NCI-H82 (cell line): ENCODE measurements at regions not wholly inside any gene's neighbourhood (a gene's known extent, or its start where the extent isn't known, plus 50 kb on each side); places are given as distances from the start of the nearest gene placed in this dataset.

ENCODE experiments used
- DNase-seq: peaks from one replicate; lab custom pipeline; 2025; lab: John Stamatoyannopoulos, UW

DNA sequence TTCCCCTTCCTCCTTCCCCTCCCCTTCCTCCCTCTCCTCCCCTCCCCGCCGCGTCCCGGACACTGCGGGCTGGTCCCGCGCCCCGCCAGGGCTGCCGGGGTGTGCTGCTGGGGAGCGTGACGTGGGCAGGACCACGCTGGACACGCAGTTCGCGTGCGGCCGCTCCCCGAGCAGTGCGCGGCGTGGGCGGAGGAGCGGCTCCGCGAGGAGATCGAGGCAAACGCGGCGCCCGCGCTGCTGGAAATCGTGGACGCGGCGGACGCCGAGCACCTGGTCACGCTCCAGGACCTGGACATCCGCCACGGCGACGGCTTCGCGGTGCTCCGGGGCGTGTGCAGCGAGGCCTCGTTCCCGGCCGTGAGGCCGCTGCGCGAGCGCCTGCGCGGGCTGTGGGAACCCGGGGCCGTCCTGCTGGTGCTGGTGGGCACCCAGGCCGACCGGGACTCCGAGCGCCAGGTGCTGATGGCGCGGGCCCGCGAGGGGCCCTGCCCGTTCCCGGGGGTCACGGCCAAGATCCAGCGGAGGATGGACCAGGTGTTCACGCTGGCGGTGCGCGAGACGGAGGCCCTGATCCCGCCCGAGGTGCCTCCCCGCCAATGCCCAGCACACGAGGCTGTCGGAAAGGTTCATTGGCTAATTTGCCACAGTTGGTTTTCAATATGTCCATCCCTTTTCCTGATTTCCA, 84.3 kb downstream of the TNFAIP2 start:
- no peak for DNase-seq

- no peak for DNase-seq
Measured at GRCh38 chr14:103209054-103209453, 85.8 kb downstream of the TNFAIP2 start.

DNA sequence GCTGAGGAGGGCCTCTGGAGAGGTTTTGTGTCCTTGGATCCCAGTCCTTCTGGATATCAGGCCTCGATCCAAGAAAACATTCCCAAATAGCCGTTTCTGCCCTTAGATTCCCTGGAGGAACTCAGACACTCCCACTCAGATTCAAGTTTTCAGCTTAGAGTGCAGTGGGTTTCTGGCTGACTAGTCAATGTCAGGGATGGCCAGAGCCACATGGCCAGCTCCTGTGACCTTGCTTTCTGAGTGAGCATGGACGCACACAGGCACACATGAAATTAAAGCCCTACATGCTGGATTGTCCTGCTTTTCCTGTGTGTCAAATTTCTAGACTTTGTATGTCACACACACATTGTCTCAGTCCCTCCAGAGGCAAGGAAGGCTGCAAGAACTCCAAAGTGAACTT, 86.2 kb downstream of the TNFAIP2 start:
- DNase-seq = no peak

GRCh38 chr14:103213331-103213730, 90.1 kb downstream of the TNFAIP2 start:
- no peak for DNase-seq

- DNase-seq = no peak
Measured at GRCh38 chr14:103214461-103214958, 91.2 kb downstream of the TNFAIP2 start.

DNA sequence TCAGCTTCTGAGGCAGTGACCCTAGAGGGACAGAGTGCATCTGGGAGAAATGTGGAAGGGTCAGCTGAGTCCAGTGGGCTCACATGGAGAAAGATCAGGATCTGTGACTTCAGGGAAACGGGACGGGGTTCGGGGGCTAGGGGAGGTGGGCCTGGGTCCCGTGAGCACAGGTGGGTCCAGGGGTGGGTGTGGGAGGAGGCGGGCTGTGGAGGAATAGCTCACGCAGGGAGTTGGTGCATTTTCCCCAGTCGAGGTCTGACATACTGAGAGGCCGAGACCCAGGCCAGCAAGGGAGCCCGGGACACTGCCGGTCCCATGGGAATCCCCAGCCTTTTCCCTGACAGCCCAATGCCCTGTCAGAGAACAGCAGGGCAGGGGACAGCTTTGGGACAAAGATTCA, 93.1 kb downstream of the TNFAIP2 start:
- no peak for DNase-seq

GRCh38 chr14:103216857-103217256, 93.6 kb downstream of the TNFAIP2 start:
- DNase-seq = no peak

DNA sequence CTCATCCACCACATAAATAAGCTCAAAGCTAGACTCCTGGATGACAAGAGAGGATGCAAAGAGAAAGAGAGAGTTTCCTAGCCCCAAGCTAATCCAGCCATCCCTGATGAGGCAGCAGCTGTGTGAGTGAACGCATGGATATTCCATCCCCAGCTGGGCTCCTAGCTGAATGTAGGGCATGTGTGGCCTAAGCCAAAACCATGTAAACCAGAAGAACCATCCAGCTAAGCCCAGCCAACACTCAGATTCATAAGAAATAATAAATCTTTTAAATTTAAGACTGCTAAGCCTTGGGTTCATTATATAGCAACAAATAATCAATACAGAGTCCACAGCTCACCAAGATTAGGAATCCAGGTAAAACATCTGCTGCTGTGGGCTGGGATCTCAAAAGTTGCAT, 94.3 kb downstream of the TNFAIP2 start:
- no peak for DNase-seq

DNA sequence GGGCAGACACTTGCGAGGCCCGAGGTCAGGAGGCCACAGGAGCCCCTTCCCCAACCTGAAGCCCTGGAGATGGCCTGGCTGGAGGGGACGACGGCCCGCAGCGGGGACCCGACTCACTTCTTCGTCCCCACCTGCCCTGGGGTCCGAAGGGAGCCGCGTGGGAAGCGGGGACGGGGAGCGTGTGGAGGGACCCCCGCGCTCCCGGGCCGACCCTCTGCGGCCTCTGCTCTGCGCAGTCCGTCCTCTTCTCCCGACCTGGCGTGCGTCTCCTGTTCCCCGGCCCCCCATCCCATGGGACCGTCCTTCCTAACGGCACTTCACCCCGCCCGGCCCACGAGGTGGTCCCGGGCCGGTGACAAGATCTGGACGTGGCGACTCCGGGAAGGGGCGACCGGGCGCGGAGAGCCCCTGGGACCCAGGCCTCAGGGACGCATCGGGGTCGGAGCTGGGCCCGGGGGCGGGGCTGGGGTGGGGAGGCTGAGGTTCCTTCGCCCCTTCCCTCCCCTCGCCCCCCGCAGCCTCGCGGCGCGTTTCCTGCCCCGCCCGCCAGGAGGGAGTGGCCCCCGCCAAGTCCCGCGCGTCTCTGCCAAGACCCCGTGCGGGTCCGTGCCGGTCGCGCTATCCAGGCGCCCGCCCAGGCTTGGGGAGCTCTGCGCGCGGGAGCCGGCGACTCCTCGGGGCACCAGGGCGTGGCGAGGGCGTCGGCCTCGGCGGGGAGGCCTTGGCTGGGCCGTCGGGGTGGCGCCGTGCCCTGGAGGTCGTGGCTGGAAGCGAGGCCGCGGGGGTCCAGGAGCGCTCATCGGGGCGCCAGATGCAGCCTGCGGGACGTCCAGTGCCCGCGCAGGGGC, 97.1 kb downstream of the TNFAIP2 start:
- no peak for DNase-seq

DNA sequence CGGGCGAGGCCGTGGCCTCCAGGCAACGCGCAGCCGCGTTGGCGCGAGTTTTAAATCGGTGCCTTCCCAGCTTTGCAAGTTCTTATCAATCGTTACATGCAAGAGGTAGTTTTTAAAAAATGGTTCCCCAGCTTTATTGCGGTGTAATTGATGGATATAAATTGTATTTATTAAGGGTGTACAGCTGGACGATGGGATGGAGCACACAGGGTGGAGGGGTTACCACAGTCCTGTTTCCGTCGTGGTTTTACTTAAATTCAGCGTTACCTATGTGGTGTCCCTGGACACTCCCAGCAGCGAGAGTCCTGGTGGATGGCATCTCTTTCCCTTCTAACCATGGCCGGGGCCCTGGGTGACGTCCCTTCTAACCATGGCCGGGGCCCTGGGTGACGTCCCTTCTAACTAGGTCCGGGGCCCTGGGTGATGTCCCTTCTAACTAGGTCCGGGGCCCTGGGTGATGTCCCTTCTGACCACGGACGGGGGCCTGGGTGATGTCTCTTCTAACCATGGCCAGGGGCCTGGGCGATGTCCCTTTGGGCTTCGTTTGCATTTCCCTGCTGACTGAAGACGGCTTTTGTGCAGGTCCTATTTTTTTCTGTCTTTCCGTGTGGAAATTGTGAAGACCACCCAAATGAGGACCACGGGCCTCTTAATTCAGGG, 97.9 kb downstream of the TNFAIP2 start:
- DNase-seq = no peak

- DNase-seq = no peak
Measured at GRCh38 chr14:103221781-103222358, 98.6 kb downstream of the TNFAIP2 start.

GRCh38 chr14:103223818-103224352, 100.6 kb downstream of the TNFAIP2 start:
- DNase-seq = peak; percentile 78

- DNase-seq = no peak
Measured at GRCh38 chr14:103225062-103225461, 101.8 kb downstream of the TNFAIP2 start.

- DNase-seq = no peak
Measured at GRCh38 chr14:103225476-103225875, 102.2 kb downstream of the TNFAIP2 start.

- DNase-seq = no peak
Measured at GRCh38 chr14:103227094-103227768, 104.0 kb downstream of the TNFAIP2 start.

DNA sequence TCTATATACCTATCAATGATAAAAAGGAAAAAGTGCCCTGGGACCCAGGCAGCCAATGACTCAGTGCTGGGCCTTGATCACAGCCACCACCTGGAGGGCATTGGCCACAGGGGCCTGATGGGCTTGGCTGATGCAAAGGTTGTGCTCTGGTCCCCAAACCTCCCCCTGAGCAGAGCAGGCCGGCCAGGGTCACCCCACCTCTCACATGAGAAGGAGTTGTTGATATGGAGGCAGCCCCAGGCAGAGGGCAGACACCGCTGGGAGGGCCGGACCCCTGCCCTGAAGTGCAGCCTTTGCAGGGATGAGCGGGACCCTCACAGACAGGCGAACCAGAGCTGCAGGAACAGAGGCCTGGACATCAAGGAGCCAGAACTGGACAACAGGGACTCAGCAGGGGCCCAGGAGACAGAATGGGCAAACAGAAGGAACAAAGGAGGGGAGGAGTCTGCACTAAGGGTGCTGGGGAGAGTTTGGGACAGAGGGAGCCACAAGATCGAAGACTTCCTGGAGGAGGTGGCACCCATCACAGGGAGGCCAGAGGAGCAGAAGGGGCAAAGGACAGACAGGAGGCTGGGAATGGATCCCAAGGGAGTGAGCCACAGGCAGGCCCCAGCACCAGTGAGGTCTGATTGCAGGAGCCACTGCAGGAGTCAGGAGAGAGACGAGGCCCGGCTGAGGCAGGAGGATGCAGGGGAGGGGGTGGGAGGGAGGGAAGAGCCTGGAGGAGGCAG, 105.0 kb downstream of the TNFAIP2 start:
- DNase-seq = no peak

DNA sequence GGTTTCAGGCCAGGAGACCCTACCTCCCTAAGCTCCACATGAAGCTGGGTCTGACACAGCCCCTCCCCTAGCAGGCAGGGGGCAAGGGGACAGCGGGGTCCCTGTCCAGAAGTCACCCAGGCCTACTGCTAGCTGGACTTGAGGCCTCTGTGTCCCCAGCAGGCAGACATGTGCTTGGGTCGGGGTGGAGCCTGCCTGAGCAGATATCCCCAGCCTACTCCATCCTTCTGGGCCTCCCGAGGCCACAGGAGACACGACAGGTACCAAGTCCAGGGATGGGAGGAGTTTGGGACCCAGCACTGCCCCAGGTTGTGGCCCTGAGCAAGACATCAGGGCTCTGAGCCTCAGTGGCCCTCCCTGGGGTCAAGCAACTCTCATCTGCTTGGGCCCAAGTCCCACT, 105.2 kb upstream of the EIF5 start:
- DNase-seq = no peak

GRCh38 chr14:103230021-103230420, 104.0 kb upstream of the EIF5 start:
- DNase-seq = no peak

- no peak for DNase-seq
Measured at GRCh38 chr14:103230658-103231334, 103.2 kb upstream of the EIF5 start.

- no peak for DNase-seq
Measured at GRCh38 chr14:103231376-103232019, 102.5 kb upstream of the EIF5 start.
